Fibroblast of villous mesenchyme (primary cell): ENCODE measurements at regions not wholly inside any gene's neighbourhood (a gene's known extent, or its start where the extent isn't known, plus 50 kb on each side); places are given as distances from the start of the nearest gene placed in this dataset.
"Not testable (repeated sequence)": the region's sequence is repeated elsewhere in the genome, so short reads cannot be mapped to it uniquely, and the experiment has no call there.

ENCODE experiments used
- DNase-seq: peaks from one replicate; pipeline ENCODE4 v3.0.0-alpha.2; 2010; ENCODE audit warnings: low read depth
- H3K4me3 ChIP-seq: 2 replicates; pipeline ENCODE4 v1.5.1; 2011; ENCODE audit warnings: low read depth, mild to moderate bottlenecking, low read length
- CTCF ChIP-seq: IDR thresholded peaks from 2 replicates; pipeline ENCODE4 v1.5.1; 2012; ENCODE audit warnings: low read depth, mild to moderate bottlenecking, low read length; ENCODE audit not compliant: insufficient read depth

DNA sequence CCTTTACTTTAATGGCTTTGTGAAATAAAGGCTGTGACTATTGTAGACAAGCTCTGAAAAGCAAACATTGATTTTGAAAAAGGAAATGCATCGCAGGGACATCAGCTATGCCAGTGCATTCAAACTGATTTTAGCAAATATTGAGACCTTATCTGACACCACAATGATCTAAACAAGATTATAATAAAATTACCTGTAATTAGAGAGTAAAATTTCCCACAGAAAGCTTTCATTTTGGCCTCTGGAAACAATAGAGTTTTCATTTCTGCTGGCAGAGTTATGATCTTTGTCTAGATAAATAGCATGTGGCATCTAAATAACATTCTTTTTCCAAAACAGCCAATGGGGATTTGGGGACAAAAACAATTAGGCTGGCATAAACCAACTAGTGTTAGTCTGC is 650.4 kb upstream of the PRMT6 start:
- no peak for TF ChIP-seq CTCF
- no peak overlapping the region for H3K4me3 ChIP-seq
- DNase-seq, result no peak

GRCh38 chr1:106412321-106412720 is 644.2 kb upstream of the PRMT6 start:
- H3K4me3 ChIP-seq, DNase-seq: not testable (repeated sequence)

GRCh38 chr1:106435269-106435668 is 621.2 kb upstream of the PRMT6 start:
- no peak overlapping the region for H3K4me3 ChIP-seq
- DNase-seq, result no peak
- TF ChIP-seq CTCF, result no peak

DNA sequence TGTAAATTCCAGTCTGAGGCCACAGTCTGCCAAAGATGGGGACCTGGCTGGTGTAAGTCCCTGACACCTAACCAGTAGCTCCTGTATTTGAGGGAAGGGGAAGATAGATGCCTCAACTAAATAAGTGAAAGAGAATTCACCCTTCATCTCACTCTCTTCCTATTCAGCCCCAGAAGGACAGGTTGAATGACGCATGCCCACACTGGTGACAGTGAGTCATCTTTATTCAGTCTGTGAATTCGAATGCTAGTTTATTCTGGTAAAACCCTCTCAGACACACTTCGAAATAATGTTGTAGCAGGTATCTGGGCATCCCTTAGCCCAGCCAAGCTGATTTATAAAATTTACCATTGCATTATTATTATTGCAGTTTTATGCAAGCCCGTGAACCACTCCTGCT is 617.0 kb upstream of the PRMT6 start:
- no peak for DNase-seq
- no peak for TF ChIP-seq CTCF
- no peak overlapping the region for H3K4me3 ChIP-seq

DNA sequence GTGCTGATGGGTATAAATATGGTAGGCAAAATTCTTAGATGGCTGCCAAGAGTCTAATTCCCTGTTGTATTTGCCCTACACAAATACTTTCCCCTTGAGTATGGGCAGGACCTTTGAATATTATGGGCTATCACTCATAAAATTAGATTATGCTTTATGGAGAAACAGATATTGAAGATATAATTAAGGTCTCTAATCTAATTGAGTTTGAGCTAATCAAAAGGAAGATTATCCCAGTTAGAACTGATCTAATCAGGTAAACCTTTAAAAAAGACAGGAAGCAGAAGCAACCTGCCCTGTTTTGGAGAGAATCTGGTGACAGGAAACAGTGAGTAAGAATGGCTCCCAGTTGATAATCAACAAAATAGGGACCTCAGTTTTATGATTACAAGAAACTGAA is 609.0 kb upstream of the PRMT6 start:
- no peak for TF ChIP-seq CTCF
- H3K4me3 ChIP-seq, result no peak overlapping the region
- no peak for DNase-seq

DNA sequence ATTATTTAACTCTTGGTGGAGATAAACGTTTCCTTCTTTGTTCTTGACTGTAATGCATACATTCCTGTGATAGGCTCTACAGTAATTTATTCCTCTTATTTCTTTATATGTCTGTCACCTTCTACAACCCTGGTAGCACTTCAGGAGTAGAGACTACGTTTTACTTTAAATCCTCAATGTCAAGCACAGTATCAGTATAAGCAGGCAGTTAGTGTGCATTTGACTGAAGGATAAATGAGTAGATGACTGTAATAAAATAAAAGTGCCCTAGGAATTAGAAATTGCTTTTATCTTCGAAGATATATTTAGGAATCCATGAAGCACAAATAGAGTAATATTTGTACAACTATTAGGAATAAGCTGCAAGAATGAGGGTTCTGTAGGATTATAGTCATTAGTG is 599.6 kb upstream of the PRMT6 start:
- DNase-seq, result no peak
- no peak overlapping the region for H3K4me3 ChIP-seq
- no peak for TF ChIP-seq CTCF

GRCh38 chr1:106457368-106457767 is 599.1 kb upstream of the PRMT6 start:
- H3K4me3 ChIP-seq, result no peak overlapping the region
- no peak for TF ChIP-seq CTCF
- DNase-seq, result no peak
